ENCODE measurements at regions not wholly inside any gene's neighbourhood (a gene's known extent, or its start where the extent isn't known, plus 50 kb on each side); places are given as distances from the start of the nearest gene placed in this dataset.

- TF ChIP-seq CTCF (IDR thresholded peaks at IDR 0.05) (no peak), POLR2A (IDR thresholded peaks at IDR 0.05) (no peak)
These were observed 670.2 kb downstream of the CDH8 start for GRCh38 chr16:61366006-61366405.

Data from testis (tissue), 2 donors.